ENCODE measurements at regions not wholly inside any gene's neighbourhood (a gene's known extent, or its start where the extent isn't known, plus 50 kb on each side); places are given as distances from the start of the nearest gene placed in this dataset.

- TF ChIP-seq, protein P1, sequence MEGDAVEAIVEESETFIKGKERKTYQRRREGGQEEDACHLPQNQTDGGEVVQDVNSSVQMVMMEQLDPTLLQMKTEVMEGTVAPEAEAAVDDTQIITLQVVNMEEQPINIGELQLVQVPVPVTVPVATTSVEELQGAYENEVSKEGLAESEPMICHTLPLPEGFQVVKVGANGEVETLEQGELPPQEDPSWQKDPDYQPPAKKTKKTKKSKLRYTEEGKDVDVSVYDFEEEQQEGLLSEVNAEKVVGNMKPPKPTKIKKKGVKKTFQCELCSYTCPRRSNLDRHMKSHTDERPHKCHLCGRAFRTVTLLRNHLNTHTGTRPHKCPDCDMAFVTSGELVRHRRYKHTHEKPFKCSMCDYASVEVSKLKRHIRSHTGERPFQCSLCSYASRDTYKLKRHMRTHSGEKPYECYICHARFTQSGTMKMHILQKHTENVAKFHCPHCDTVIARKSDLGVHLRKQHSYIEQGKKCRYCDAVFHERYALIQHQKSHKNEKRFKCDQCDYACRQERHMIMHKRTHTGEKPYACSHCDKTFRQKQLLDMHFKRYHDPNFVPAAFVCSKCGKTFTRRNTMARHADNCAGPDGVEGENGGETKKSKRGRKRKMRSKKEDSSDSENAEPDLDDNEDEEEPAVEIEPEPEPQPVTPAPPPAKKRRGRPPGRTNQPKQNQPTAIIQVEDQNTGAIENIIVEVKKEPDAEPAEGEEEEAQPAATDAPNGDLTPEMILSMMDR (conservative IDR thresholded peaks at IDR 0.05 in 1 of 2, IDR thresholded peaks at IDR 0.05 in 1 of 2; ENCODE audit: extremely low read depth in 1 of 2, insufficient read depth in 1 of 2, low read depth in 1 of 2, low read length in 2 of 2): no peak
- no peak for TF ChIP-seq EZH2 (IDR thresholded peaks at IDR 0.05; ENCODE audit: borderline replicate concordance, low read length)
Observed at GRCh38 chr6:139483079-139483478, 108.6 kb upstream of the CITED2 start.

Data from mammary epithelial cell (primary cell).